ENCODE measurements at regions not wholly inside any gene's neighbourhood (a gene's known extent, or its start where the extent isn't known, plus 50 kb on each side); places are given as distances from the start of the nearest gene placed in this dataset.

GRCh38 chr17:77546772-77547241 lies 406.0 kb downstream of the SEC14L1 start:
- H3K27ac ChIP-seq, result no peak overlapping the region
- no peaks in the 10 kb centered on the region for H3K4me1 ChIP-seq
- ATAC-seq (no peak), FAIRE-seq (no peak), DNase-seq (no peak)
- peaks cover 0 to 2% (median 0%) of the 10 kb centered on the region in 4 donors for H3K27me3 ChIP-seq
- intact Hi-C loops (cut with DNase I), result loop anchor here in 1 of 3 donors (10.0 kb wide), 1 partner anchor 468 kb away; no protein-coding TSS in a partner anchor
- H3K9me3 ChIP-seq, result no peaks in the 10 kb centered on the region
- H3K4me3 ChIP-seq, result no peak overlapping the region
- H3K36me3 ChIP-seq, result no peaks in the 10 kb centered on the region
- 52 to 60% methylated on average over 13 of the region's 13 CpGs for WGBS, 2 donors
- no peak for TF ChIP-seq CTCF (IDR thresholded peaks at IDR 0.05)

GRCh38 chr17:77548967-77549366 lies 408.2 kb downstream of the SEC14L1 start:
- no peak for ATAC-seq
- intact Hi-C loops (cut with DNase I), result loop anchor here in 1 of 3 donors (10.0 kb wide), 1 partner anchor 466 kb away; no protein-coding TSS in a partner anchor
- DNase-seq, result no peak
- Histone ChIP-seq H3K27me3 (no peaks in the 10 kb centered on the region), H3K4me1 (no peaks in the 10 kb centered on the region), H3K4me3 (no peak overlapping the region), H3K36me3 (no peaks in the 10 kb centered on the region), H3K9me3 (no peaks in the 10 kb centered on the region), H3K27ac (no peak overlapping the region)
- TF ChIP-seq CTCF (IDR thresholded peaks at IDR 0.05), result no peak
- WGBS, 2 donors, result 56 to 84% methylated on average over 5 of the region's 5 CpGs
- FAIRE-seq, result no peak

DNA sequence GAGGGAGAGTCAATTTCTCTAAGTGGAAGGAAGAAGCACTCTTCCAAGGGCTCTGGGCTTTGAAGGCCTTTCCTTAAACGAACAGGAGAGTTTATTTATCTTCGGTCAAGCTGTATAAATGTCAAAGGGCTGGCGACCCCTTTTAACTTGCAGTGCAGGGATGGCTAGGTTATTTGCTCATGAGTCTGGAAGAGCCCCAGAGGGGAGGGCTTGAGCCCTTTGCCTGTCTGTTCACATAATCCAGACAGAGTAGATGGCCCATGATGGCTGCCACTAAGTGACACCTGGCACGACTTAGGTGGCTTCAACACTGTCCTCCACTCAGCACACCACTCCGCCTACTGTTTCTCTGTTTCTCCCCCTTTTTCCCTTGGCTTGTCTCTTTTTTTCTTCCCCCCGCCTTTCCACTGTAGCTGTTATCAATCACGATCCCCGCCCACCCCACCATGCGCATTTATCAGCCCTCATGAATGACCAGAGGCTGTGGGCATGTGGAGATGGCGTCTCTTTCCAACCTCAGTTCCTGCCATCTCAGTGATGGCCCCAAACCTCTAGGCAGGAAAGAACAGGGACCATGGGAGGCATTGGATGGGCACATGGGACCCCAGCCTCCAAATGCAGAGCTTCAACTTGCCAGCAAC lies 408.7 kb upstream of the TNRC6C start:
- Histone ChIP-seq H3K27me3 (no peaks in the 10 kb centered on the region), H3K4me1 (no peaks in the 10 kb centered on the region), H3K36me3 (no peaks in the 10 kb centered on the region), H3K9me3 (no peaks in the 10 kb centered on the region), H3K4me3 (no peak overlapping the region), H3K27ac (no peak overlapping the region)
- DNase-seq (no peak), ATAC-seq (no peak), FAIRE-seq (no peak)
- WGBS, 2 donors, result 69 to 74% methylated on average over 10 of the region's 10 CpGs
- TF ChIP-seq CTCF (IDR thresholded peaks at IDR 0.05), result no peak
- intact Hi-C loops (cut with DNase I), result loop anchor here in 1 of 3 donors (10.0 kb wide), 1 partner anchor 465 kb away; no protein-coding TSS in a partner anchor

DNA sequence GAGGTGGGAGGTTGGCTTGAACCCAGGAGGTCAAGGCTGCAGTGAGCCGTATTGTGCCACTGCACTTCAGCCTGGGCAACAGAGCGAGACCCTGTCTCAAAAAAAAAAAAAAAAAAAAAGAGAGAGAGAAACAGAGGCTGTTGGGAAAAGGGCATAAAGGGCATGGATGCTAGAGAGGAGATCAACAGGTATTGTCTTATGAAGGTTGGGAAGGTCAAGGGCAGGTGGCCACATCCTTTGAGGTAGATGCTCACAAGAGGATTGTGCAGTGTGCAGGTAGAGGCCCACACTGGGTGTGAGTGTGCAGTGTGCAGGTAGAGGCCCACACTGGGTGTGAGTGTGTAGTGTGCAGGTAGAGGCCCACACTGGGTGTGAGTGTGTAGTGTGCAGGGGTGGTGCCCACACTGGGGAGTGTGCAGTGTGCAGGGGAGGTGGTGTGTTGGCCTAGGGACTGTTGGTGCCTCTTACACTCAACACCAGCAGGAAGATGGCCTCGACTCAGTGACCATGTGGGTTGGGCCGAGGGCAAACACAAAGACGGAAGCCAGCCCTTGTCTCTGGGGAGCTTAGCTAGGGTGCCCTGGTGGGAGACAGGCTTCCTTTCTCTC lies 404.9 kb upstream of the TNRC6C start:
- H3K27me3 ChIP-seq, result no peaks in the 10 kb centered on the region
- FAIRE-seq (no peak), ATAC-seq (no peak), DNase-seq (no peak)
- no peak overlapping the region for H3K4me3 ChIP-seq
- no peaks in the 10 kb centered on the region for H3K36me3 ChIP-seq
- no peaks in the 10 kb centered on the region for H3K4me1 ChIP-seq
- no peak for TF ChIP-seq CTCF (IDR thresholded peaks at IDR 0.05)
- 79 to 90% methylated on average over 5 of the region's 5 CpGs for WGBS, 2 donors
- H3K9me3 ChIP-seq, result no peaks in the 10 kb centered on the region
- H3K27ac ChIP-seq, result no peak overlapping the region
- intact Hi-C loops (cut with DNase I), result no loop called here

GRCh38 chr17:77555121-77555591 lies 403.3 kb upstream of the TNRC6C start:
- Histone ChIP-seq H3K4me3 (no peak overlapping the region), H3K36me3 (no peaks in the 10 kb centered on the region), H3K27ac (no peak overlapping the region), H3K27me3 (no peaks in the 10 kb centered on the region), H3K4me1 (no peaks in the 10 kb centered on the region), H3K9me3 (no peaks in the 10 kb centered on the region)
- WGBS, 2 donors, result 71 to 79% methylated on average over 16 of the region's 16 CpGs
- DNase-seq (no peak), ATAC-seq (no peak), FAIRE-seq (no peak)
- TF ChIP-seq CTCF (IDR thresholded peaks at IDR 0.05), result no peak
- intact Hi-C loops (cut with DNase I), result no loop called here

Data from pancreas (tissue), 10 donors.